Esophagus squamous epithelium (tissue), 5 donors: ENCODE measurements at regions not wholly inside any gene's neighbourhood (a gene's known extent, or its start where the extent isn't known, plus 50 kb on each side); places are given as distances from the start of the nearest gene placed in this dataset.
"Not testable (repeated sequence)": the region's sequence is repeated elsewhere in the genome, so short reads cannot be mapped to it uniquely, and the experiment has no call there.

ENCODE experiments used
- DNase-seq: peaks from one replicate; lab custom pipeline; 2025; lab: John Stamatoyannopoulos, UW
- H3K27ac ChIP-seq, 4 donors: fragments of 200-600 bp; sonication (generic); one replicate each; pipeline ENCODE4 v1.5.1; 2016 to 2019; ENCODE audit warnings: mild to moderate bottlenecking in 1 of 4
- H3K27me3 ChIP-seq, 4 donors: fragments of 200-600 bp; sonication (generic); 1 replicate in 3 of 4; 2 replicates in 1 of 4; pipeline versions ENCODE4 v1.5.1 to v1.6.0; 2017 to 2021; ENCODE audit warnings: antibody characterized with exemption in 1 of 4
- H3K36me3 ChIP-seq, 3 donors: fragments of 200-600 bp; sonication (generic); one replicate each; pipeline ENCODE4 v1.5.1; 2016 to 2019
- H3K4me1 ChIP-seq, 3 donors: fragments of 200-600 bp; sonication (generic); one replicate each; pipeline ENCODE4 v1.5.1; 2017 to 2019
- H3K4me3 ChIP-seq, 4 donors: fragments of 200-600 bp; sonication (generic); 1 replicate in 3 of 4; 2 replicates in 1 of 4; pipeline ENCODE4 v1.5.1; 2016 to 2019; ENCODE audit warnings: mild to moderate bottlenecking in 2 of 4, moderate library complexity in 1 of 4
- H3K9me3 ChIP-seq, 3 donors: fragments of 200-600 bp; sonication (generic); one replicate each; pipeline ENCODE4 v1.5.1; 2016 to 2019
- POLR2A ChIP-seq, 4 donors: fragments of 450-650 bp; IDR thresholded peaks; one replicate each; pipeline ENCODE4 v1.6.1; 2017; ENCODE audit warnings: antibody characterized with exemption in 4 of 4, mild to moderate bottlenecking in 4 of 4, moderate library complexity in 3 of 4
- WGBS, 2 donors: methylation state at CpG; one replicate each; pipeline ENCODE4 v1.1.5; 2018; 5-methylcytosine and 5-hydroxymethylcytosine counted together
- intact Hi-C: fragments of 100-400 bp; cut with DNase I; formaldehyde crosslinking; loops from one replicate; pipeline ENCODE4 v1.15.0; 2022
- TF ChIP-seq, protein P1 (sequence below), 6 experiments: fragments of 450-650 bp in 4 of 6; fragments of 200-600 bp in 2 of 6; sonication (generic) in 2 of 6; IDR thresholded peaks; one replicate each; pipeline ENCODE4 v1.5.1; 2016 to 2019; ENCODE audit warnings: antibody characterized with exemption in 6 of 6, mild to moderate bottlenecking in 4 of 6, moderate library complexity in 4 of 6
- donor health status: DM: yes; HTN: yes; CAD: no.

DNA sequence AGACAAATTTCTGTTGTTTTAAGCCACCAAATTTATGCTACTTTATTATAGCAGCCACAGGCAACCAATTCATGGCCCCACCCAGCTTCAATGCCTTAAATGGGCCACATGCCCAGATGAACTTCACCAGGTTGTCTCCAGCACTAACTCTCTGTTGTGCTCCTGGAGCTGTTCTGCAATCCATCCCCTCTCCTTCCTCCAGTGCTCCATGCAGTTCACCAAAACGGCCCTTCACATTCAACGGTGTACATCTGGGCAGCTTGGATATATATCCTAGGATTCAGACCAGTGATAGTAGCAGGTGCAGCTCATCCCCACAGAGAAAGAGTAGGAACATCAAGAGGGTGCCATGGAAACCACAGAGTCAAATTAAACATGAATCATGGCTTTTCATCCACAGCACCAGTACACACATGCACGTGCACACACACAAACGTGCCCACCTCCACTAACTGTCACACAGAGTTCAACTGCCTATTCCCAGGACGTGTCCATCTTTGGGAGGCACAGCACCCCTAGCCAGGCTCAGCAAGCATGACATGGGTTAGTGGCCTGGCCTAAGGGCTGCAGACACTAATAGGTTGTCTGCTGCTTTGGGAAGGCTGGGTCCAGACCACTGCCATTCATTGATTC lies 134.5 kb downstream of the MED10 start:
- TF ChIP-seq, protein P1, sequence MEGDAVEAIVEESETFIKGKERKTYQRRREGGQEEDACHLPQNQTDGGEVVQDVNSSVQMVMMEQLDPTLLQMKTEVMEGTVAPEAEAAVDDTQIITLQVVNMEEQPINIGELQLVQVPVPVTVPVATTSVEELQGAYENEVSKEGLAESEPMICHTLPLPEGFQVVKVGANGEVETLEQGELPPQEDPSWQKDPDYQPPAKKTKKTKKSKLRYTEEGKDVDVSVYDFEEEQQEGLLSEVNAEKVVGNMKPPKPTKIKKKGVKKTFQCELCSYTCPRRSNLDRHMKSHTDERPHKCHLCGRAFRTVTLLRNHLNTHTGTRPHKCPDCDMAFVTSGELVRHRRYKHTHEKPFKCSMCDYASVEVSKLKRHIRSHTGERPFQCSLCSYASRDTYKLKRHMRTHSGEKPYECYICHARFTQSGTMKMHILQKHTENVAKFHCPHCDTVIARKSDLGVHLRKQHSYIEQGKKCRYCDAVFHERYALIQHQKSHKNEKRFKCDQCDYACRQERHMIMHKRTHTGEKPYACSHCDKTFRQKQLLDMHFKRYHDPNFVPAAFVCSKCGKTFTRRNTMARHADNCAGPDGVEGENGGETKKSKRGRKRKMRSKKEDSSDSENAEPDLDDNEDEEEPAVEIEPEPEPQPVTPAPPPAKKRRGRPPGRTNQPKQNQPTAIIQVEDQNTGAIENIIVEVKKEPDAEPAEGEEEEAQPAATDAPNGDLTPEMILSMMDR (IDR thresholded peaks at IDR 0.05), result no peak
- no peak for TF ChIP-seq POLR2A (IDR thresholded peaks at IDR 0.05)
- no peak for DNase-seq
- no peak overlapping the region for H3K4me3 ChIP-seq
- 58 to 78% methylated on average over 5 of the region's 5 CpGs for WGBS, 2 donors
- intact Hi-C loops, result no loop called here
- H3K9me3 ChIP-seq, result peaks cover 0 to 10% (median 0%) of the 10 kb centered on the region in 3 donors
- H3K27me3 ChIP-seq, result no peaks in the 10 kb centered on the region
- no peak overlapping the region for H3K27ac ChIP-seq
- H3K4me1 ChIP-seq, result no peaks in the 10 kb centered on the region
- H3K36me3 ChIP-seq, result no peaks in the 10 kb centered on the region

DNA sequence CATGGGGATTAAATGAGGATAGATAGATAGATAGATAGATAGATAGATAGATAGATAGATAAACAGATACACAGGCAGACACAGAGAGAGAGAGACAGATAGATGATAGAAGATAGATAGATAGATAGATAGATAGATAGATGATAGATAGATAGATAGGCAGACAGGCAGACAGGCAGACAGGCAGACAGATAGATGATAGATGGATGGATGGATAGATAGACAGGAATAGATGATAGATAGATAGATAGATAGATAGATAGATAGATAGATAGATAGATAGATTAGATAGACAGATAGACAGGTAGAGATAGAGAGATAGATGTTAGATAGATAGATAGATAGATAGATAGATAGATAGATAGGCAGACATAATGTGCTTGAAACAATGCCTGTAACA lies 137.3 kb downstream of the MED10 start:
- H3K27me3 ChIP-seq, H3K4me3 ChIP-seq, H3K9me3 ChIP-seq, intact Hi-C loops, H3K4me1 ChIP-seq, H3K36me3 ChIP-seq, DNase-seq, H3K27ac ChIP-seq: not testable (repeated sequence)

DNA sequence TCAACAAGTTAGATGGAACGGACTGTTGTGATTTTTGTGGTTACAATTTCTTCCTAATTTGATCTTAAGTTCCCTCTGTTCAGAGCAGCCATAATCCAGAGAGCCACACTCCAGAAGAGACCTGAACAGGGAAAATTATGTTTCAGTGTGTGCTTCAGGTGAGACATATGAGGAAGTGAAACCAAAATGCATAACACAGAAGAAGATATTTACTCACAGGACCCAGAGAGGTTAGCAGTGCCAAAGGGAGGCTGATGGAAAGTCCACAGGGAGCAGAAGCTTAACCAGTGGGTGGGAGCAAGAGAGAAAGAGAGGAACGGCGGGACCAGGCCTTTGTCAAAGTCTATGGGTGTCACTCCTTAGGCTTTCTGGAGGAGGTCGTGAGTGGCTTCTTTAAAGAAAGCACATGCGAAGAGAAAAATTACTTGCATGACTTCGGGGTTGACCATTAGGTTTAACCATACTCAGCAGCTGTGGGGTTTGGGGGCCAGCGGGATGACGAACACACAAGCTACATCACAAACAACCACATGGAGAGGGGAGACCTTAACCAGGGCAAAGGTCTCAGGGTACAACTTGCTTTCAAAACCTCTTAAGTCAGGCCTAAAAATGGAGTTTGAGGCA lies 141.4 kb downstream of the MED10 start:
- H3K36me3 ChIP-seq, result no peaks in the 10 kb centered on the region
- no peak for TF ChIP-seq POLR2A (IDR thresholded peaks at IDR 0.05)
- TF ChIP-seq, protein P1 (IDR thresholded peaks at IDR 0.05), result no peak
- 80 to 89% methylated on average over 7 to 8 of the region's 8 CpGs for WGBS, 2 donors
- intact Hi-C loops, result no loop called here
- H3K4me1 ChIP-seq, result peaks cover 0 to 15% (median 0%) of the 10 kb centered on the region in 3 donors
- H3K27ac ChIP-seq, result peak overlapping the region in 3 of 4 donors; percentile 53 to 62 (median 54)
- H3K27me3 ChIP-seq, result no peaks in the 10 kb centered on the region
- peaks cover 0 to 10% (median 0%) of the 10 kb centered on the region in 3 donors for H3K9me3 ChIP-seq
- H3K4me3 ChIP-seq, result no peak overlapping the region
- DNase-seq, result no peak

DNA sequence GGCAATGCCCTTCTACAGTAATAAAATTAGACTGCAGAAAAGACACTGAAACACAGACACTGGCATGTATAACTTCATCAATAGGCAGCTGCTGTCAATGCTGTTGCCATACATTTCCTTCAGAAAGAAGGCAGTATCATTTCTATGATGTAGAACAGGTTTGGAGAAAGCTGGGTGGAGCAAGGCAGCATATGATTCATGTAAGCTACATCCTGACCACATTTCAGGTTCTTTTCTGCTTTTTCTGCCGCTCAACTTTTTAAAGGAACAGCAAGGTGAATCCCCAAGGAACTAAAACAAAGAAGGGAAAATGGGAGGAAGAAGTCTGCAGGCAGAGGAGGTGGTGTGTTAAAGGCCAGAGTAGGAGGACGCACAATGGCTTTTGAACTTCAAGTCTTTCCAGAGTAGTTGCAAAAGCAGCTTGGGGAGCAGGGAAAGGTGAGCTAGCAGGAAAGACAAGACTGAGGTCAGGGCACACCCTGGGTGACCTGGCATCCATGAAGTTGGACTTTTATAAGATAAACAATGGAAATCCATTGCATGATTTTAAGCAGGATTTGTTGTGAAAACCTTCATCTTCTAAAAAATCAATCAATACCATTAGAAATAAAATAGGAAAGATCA lies 142.1 kb downstream of the MED10 start:
- no peak for TF ChIP-seq POLR2A (IDR thresholded peaks at IDR 0.05)
- Histone ChIP-seq H3K27ac (peak overlapping the region in 3 of 4 donors; percentile 53 to 62 (median 54)), H3K4me3 (no peak overlapping the region), H3K4me1 (peaks cover 0 to 15% (median 0%) of the 10 kb centered on the region in 3 donors), H3K36me3 (no peaks in the 10 kb centered on the region), H3K9me3 (peaks cover 0 to 10% (median 0%) of the 10 kb centered on the region in 3 donors), H3K27me3 (no peaks in the 10 kb centered on the region)
- intact Hi-C loops, result no loop called here
- 39 to 45% methylated on average over 2 of the region's 2 CpGs for WGBS, 2 donors
- no peak for DNase-seq

- intact Hi-C loops, result no loop called here
- TF ChIP-seq POLR2A (IDR thresholded peaks at IDR 0.05), result no peak
- TF ChIP-seq, protein P1 (IDR thresholded peaks at IDR 0.05), result no peak
- H3K27me3 ChIP-seq, result no peaks in the 10 kb centered on the region
- H3K36me3 ChIP-seq, result no peaks in the 10 kb centered on the region
- H3K4me3 ChIP-seq, result no peak overlapping the region
- H3K4me1 ChIP-seq, result peaks cover 0 to 15% (median 0%) of the 10 kb centered on the region in 3 donors
- peaks cover 0 to 10% (median 0%) of the 10 kb centered on the region in 3 donors for H3K9me3 ChIP-seq
- 47 to 56% methylated on average over 3 of the region's 3 CpGs for WGBS, 2 donors
- peak overlapping the region in 3 of 4 donors; percentile 53 to 62 (median 54) for H3K27ac ChIP-seq
- DNase-seq, result no peak
These were observed 142.6 kb downstream of the MED10 start for GRCh38 chr5:6235726-6236125.
